Cardiac fibroblast (primary cell): ENCODE measurements at regions not wholly inside any gene's neighbourhood (a gene's known extent, or its start where the extent isn't known, plus 50 kb on each side); places are given as distances from the start of the nearest gene placed in this dataset.
A peak's percentile ranks its signal among the peaks of the same experiment; 100 is the strongest.

Experiments
- DNase-seq, 2 donors: peaks; one replicate each; pipeline versions ENCODE4 v3.0.0 to v3.0.0-alpha.2; 2010; ENCODE audit warnings: low read depth in 2 of 2
- H3K4me3 ChIP-seq, 2 donors: replicated peaks in 1 of 2; 1 replicate in 1 of 2; 2 replicates in 1 of 2; pipeline ENCODE4 v1.5.1; 2011; ENCODE audit warnings: low read depth in 2 of 2, low read length in 2 of 2, mild to moderate bottlenecking in 2 of 2, moderate library complexity in 1 of 2
- CTCF ChIP-seq: IDR thresholded peaks from one replicate; pipeline ENCODE4 v1.5.1; 2011; ENCODE audit warnings: low read depth, mild to moderate bottlenecking, low read length, inconsistent platforms

DNA sequence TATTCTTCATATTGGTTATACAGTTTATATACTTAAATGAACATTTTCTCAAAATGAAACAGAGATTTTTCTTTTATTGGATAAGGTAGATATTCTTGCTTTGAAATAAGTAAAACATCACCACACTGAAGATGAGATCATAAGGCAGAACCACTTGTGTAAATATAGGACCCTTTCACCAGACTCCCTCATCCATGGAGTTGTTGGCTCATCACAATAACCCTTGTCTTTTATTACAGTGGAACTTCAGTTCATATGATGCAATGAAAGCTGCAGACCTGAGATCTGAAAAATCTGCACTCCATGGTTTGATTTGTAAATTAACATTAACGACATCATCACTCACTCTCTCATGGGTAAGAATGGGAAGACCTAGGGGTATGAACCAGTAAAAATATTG is 51.9 kb upstream of the DBX2 start:
- TF ChIP-seq CTCF, result no peak
- no peak for DNase-seq
- no peak overlapping the region for H3K4me3 ChIP-seq

DNA sequence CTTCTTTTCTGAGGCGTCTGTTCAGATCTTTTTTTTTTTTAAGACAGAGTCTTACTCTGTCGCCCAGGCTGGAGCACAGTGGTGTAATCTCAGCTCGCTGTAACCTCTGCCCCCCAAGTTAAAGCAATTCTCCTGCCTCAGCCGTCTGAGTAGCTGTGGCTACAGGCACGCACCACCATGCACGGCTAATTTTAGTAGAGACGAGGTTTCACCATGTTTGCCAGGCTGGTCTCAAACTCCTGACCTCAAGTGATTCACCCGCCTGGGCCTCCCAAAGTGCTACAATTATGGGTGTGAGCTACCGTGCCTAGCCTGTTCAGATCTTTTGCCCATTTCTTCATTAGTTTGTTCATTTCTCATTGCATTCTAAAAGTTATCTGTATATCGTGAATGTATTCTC is 55.1 kb upstream of the DBX2 start:
- H3K4me3 ChIP-seq, result no peak overlapping the region
- TF ChIP-seq CTCF, result no peak
- DNase-seq, result no peak

DNA sequence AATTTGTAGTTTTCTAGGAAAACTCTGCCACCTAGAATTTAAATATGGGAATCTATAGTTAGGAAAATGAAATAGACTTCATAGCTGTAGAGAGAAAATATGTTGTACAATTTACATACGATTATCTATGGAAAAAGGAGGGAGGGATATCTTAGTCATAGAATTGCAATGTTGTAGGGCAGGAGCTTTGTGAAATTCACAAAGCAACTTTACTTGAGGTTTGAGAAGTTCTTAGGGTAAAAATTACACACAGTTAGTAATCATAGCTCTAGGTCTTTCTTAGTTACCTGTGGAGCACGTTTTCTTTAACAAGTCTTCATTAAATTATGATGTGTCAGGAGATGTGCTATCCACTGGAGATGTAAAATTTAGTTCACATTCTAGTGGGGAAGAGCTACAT is 61.4 kb upstream of the DBX2 start:
- no peak overlapping the region for H3K4me3 ChIP-seq
- DNase-seq, result no peak
- no peak for TF ChIP-seq CTCF

GRCh38 chr12:45121224-45121623 is 70.3 kb upstream of the DBX2 start:
- H3K4me3 ChIP-seq, result no peak overlapping the region
- no peak for TF ChIP-seq CTCF
- DNase-seq, result no peak

DNA sequence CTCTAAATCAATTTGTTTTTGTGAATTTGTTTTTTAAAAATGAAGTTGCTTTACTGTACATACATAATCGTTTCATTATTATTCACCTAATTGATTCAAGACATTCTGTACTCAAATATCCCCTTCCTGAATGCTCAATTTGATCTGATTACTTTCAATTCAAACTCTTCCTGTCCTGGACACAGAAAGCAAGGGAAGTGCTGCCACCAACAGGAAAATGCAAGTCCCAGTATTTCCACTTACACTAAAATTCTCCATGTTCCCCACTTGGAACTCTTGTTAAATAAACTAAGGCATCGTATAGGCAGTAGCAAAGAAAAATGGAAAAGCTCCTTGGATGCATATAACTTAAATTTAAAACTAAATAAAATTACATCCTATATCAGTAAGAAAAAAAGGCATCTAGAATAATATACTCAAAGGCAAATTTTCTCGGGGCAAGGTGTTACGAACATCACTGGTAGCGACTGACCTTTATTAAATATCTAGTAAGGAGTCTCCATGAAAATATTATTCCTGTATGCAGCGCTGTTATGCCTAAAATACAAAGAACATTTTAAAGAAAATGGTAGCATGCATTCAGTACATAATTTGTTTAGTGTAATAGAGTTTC is 72.0 kb upstream of the DBX2 start:
- DNase-seq, result peak; percentile 46 to 47
- peak; percentile 41 for TF ChIP-seq CTCF
- H3K4me3 ChIP-seq, result no peak overlapping the region

DNA sequence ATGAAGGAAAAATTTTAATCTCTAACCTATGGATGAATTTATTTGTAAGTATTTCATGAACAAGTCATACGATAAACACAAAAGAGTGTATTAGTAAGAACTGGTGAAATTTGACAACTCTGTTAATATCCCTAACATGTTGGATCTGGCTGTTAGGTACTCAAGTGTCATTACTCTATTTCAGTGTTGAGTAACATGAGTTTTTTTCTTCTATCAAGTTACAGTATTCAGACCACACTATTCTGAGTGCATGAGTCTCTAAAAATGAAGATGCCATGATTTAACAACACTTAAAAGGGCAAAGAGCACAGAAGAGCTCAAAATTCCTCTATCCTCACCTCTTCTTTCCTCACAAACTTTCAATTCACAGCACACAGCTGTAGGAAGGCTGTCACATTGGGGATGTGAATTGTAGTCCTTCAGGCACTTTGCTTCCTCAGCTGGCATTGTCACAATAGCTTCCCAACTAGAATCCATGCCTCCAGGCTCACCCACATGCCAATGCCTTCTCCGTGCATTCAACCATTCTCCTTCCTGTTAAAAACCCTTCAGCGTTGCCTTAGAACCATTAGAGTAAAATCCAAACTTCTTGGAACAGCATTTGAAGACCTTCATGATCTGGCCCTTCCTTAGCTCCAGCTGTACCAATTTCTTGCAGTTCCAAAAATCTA is 73.7 kb upstream of the DBX2 start:
- TF ChIP-seq CTCF, result no peak
- DNase-seq, result no peak
- H3K4me3 ChIP-seq, result no peak overlapping the region

GRCh38 chr12:45125997-45126396 is 75.1 kb upstream of the DBX2 start:
- TF ChIP-seq CTCF, result no peak
- DNase-seq, result no peak
- H3K4me3 ChIP-seq, result no peak overlapping the region
